GM21360 (cell line): ENCODE measurements at regions not wholly inside any gene's neighbourhood (a gene's known extent, or its start where the extent isn't known, plus 50 kb on each side); places are given as distances from the start of the nearest gene placed in this dataset.

ENCODE experiments used
- ATAC-seq: cut with Tn5 transposase; IDR thresholded peaks from one replicate; pipeline ENCODE4 v1.9.1; 2021; ENCODE audit warnings: mild to moderate bottlenecking, moderate library complexity; ENCODE audit not compliant: unreplicated experiment

DNA sequence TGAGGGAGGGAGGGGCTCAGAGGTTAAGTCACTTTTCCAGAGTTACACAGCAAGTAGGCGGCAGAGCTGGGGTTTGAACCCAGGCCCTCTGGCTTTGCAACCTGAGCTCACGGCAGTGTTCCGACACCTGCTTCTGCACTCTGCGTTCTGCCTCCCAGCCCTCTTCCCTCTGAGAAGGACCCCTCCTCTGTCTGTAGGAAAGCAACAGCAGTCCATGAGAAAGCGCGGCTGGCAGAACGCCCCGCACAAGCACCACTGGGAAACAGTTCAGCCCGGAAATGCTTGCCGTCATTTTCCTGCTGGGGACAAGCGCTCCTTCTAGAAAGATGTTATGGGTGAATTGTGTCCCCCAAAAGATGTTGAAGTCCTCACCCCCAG, 241.1 kb downstream of the NPHP4 start:
- no peak for ATAC-seq

DNA sequence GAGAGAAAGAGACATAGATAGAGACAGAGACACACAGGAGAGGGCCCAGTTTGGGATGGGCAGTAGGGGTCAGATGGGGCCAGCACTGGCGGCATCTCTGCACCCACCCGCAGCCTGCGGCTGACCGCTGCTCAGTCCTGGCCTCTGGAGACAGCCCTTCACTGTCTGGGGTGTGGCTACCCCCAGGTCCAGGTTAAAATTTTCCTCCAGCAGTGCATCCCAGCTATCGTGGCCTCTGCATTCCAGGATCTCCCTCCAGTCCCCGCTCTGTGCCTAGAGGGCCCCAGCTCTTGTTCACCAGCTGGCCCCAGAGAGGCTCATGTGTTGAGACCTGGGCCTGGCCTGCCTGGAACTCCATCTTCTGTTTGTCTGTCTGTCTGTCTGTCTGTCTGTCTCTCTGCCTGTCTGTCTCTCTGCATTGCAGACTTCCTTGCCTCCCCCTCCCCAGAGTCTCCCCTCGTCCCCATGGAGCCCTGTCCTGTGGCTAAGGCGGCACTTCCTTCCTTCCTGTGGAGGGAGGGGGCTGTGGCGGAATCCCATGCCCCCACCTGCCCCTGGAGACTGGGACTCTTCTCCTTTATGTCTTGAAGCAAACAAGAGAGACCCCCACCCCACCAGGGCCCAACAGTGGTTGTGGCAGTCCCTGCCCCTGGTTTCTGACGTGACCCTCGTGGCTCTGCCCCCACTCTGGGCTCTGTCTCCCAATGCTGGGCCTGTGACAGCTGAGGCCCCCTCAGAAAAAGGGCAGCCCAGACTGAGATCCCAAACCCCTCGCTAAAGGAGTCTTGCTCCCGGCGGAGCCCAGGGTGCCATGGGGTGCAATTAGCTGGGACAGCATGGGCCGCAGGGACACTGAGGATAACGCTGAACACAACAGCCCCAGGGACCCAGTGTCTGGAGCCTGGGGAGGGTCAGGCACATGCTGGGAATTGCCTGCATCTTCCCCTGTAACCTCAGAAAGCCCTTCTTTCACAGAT, 241.8 kb downstream of the NPHP4 start:
- ATAC-seq: no peak

DNA sequence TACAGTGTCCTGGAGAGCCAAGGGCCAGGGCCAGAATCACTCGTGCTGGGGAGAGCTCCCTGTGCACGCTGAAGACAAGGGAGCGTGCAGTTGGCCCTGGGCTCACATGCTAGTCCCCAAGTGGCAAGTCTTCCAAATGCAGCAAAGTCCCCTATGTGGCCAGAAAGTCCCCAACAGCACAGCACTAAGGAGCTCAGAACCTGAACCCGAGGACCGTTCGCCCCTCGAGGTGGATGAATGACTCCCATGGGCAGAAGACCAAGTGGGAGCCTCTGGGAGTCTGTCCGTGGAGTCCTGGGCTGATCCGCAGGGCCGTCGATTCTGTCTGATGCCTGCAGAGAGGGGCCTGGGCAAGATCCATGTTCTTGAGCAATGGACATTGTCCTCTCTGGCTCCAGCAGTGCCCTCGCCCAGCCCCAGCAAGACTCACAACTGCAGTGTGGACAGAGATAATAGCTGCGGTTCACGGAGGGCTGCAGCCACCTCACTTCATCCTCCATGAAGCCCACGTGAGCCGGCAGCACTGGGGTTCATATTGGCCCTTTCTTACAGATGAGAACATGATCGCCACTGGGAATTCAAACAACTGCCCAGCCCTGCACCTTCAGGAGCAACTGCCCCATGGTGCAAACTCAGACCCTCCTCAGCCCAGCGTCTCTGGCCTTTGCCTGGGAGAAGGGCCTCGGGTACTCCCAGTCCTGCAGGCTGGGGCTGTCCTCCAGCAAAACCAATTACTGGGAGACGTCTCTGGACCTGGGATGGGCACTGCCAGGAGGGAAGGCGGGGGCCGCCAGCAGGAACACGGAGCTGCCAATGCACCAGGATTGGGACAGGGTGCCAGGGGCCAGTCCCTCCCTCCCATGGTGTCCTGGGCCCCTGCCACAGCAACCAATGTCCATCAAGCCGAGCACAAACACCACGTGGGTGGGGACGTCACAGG, 243.7 kb downstream of the NPHP4 start:
- no peak for ATAC-seq

DNA sequence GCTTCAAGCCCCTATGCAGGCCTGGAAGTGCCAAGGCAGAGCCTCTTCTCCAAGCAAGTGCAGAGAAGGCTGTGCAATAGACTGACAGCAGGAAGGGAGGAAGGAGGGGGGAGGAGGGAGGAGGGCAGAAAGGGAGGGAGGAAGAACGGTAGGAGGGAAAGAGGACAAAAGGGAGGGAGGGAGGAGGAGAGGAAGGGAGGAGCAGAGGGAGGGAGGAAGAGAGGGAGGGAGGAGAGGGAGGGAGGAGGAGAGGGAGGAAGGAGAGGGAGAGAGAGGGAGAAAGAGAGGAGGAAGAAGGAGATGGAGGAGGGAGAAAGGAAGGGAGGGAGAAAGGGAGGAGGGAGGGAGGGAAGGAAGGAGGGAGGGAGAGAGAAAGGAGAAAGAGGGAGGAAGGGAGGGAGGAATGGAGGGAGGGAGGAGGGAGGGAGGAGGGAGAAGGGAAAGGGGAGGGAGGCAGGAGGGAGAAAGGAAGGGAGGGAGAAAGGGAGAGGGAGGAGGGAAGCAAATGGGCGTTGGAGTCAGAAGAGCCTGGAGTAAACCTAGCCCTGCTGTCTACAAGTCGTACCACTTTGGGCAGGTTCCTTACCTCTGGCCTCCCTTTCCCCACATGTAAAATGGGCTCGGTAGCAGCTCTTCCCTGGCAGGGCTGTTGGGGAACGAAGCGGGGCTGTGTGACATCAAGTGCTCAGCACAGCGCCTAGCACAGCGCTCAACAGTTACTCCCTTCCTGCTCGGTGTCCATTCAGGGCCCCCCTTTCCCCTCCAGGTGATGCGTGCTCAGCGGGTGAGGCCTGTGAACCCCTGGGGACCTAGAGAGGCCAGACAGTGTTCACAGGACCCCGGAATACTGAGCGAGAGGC, 244.6 kb downstream of the NPHP4 start:
- no peak for ATAC-seq

DNA sequence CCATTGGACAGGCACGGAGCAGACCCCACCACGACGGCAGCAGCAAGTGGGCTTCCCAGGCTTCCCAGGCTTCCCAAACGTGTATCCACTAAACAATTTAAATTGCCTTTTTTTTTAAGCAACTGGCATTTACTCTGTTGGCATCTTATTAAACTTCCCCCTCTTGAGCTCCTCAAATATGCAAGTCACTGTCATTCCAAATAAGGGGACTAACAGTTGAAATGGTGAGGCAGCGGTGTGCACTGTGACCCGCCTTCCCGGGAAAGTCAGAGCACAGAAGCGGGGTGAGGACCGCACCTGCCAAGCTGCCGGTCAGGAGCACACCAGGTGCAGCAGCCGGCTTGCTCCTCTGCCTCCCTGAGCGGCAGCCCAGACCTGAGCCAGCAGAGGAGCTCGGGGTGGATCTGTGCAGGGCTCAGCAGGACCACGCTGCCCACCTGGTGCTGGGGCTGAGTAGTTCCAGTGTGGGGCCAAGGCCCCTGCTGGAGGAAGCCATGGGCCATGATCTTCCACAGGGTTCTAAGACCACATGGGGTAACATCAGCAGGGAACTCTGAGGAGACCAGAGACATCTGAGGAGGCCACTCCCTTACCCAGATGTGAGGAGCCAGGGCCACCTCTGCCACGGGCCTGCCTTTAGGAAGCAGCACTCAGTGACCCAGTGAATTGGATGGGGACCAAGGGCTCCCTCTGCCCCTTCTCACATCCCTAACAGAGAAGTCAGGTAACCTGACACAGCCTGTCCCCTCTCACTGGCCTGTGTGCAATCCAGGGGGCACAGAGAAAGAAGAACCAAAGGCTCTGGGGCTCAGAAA, 245.4 kb downstream of the NPHP4 start:
- ATAC-seq: no peak

DNA sequence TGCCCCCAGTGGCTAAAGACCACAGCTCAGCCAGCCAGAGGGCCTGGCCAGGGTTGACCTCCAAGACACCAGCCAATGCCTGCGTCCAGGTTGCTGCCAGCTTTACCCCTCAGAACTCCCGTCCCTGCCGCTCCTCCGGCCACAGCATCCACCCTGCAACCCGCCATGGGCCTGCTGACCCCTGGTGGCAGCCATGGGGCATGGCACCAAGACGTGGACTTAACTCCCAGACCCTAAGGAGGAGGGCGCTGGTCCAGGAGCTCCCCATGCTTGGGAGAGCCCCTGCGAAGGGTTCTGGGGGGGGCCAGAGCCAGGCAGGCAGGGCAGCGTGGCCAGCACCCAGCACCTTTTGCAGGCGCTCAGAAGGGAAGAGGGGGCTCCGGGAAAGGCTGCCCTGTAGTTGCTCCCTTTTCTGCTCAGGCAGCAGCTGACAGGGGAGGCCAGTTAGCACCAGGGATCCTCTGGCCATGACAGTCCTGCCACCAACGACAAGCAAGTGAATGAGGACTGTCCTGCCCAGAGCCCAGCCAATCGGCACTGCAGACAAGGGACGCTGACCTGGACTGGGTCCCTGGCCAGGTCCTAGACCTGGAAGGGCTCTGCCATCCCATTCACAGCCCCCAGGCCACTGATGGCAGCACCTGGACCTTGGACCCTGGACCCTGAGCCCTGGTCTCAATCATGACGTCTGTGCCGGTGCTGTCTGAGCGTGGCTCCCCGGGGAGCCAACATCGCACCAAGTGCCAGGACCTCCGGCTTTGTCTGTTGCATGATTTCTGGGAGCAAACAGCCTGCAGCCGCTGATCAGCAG, 246.2 kb downstream of the NPHP4 start:
- peak; percentile 76 for ATAC-seq

DNA sequence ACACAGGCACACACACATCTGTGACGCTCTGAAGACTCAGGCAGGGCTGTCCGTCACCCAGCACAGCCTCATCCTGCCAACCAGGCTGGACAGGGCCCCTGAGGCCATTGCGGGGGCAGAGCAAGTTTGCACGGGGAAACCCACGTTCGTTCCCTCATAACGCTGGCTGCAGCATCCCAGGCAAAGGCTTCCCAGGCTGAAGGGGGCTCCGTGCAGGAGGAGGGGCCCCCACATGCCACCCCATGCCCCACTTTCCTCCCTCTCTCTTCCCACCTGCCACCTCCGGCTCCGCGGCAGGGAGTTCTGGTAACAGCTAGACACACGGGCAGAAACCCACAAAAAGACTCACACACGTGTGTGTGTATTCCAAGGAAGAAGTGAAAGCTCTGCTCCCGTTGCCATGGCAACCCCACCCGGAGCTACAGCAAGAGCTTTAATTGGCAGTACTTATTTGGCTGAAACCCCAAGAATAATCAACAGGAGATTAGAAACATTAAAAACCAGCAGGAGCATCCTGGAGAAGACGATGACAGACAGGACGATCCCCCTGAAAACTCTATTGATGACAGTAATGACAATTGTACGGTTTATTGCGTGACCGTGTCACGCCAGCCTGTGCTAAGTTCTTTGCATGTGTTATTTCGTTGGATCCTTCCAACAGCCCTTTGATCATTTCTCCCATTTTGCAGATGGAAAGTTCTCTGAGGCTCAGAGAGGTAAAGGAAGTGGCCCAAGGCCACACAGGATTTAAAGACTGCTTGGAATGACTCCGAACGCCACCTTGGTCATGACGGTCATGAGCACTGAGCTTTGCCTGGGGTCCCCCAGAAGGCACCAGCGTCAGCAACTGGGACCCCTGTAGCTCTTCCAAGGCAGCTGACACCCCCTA, 247.1 kb downstream of the NPHP4 start:
- ATAC-seq: no peak

DNA sequence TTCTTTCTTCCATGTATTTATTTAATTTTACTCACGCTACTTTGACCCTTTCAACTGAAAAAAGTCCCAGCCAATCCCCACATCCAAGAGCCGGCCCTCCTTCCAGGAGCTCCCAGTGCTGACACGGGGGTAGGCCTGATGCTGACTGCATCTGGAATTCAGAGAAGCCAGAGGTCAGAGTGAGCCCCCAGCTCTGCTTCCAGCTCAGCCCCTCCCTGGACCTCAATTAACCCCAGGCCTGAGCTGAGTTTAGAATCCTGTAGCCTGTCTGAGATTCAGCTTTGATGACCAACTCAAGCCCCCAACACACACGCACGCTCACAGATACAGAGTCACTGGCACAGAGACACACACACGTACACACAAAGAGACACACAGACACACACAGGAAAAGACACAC, 247.9 kb downstream of the NPHP4 start:
- no peak for ATAC-seq

DNA sequence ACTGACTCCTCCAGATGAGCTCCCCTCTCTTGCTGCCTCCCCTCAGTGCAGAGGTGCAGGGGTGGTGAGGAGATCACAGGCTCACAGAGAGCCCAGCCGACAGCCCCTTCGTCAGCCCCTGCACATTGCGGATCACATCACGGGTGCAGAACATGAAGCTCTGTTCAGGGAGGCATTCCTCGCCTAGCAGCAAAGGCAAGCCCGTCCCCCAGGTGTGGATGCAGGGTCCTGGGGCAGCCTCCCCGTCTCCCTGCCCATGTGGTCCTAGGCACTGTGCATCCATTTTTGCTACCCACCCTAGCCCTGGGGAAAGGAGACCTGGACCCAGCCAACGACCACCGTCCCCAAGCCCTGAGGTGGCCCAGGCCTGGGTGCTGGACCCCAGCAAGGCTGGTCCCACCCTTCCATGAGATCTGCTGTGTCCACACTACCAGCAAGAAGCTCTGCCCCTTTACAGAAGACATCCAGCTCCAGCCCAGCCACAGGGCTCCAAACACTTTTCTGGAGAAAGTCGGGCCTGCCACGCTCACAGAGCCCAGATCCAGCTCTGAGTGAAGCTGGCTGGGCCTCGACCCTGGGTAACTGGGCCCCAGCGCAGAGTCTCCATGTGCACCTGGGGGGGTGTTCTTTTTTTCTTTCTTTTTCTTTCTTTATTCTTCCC, 248.7 kb downstream of the NPHP4 start:
- ATAC-seq: no peak

DNA sequence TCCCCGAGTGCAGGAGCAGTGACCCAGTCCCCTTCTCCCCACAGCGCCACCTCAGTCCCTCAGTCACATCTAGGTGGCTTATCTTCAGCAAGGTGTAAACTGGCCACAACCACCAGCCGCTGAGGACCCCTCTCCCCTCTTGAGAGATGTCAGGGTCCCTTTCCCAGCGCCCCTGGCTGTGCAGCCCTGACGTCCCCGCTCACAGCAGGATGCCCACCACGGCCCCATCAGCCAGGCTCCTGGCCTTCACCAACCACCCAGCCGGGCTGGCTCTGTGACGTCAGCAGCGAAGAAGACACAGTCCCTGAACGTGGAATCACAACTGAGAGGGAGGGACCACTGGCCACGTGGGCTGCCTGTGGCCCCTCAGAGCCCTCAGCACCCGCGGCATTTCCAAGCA, 249.4 kb downstream of the NPHP4 start:
- ATAC-seq: no peak

DNA sequence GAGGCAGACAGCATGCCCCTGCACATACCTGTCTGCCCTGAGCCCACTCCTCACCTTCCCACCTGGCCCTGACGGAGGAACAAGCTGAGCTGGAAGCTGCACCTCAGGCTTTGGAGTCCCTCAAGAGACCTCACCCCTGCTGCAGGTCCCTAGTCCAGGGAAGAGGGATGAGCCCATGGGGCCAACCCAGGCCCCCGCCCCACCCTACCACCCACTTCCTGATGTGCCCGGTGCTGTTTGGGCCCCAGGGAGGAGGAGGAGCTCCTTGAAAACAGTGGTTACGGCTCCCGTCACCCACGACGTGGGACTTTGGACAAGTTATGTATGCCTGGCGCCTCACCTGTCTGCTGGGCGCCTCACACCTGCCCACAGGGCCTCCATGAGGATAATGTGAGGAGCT, 250.2 kb downstream of the NPHP4 start:
- ATAC-seq: no peak

DNA sequence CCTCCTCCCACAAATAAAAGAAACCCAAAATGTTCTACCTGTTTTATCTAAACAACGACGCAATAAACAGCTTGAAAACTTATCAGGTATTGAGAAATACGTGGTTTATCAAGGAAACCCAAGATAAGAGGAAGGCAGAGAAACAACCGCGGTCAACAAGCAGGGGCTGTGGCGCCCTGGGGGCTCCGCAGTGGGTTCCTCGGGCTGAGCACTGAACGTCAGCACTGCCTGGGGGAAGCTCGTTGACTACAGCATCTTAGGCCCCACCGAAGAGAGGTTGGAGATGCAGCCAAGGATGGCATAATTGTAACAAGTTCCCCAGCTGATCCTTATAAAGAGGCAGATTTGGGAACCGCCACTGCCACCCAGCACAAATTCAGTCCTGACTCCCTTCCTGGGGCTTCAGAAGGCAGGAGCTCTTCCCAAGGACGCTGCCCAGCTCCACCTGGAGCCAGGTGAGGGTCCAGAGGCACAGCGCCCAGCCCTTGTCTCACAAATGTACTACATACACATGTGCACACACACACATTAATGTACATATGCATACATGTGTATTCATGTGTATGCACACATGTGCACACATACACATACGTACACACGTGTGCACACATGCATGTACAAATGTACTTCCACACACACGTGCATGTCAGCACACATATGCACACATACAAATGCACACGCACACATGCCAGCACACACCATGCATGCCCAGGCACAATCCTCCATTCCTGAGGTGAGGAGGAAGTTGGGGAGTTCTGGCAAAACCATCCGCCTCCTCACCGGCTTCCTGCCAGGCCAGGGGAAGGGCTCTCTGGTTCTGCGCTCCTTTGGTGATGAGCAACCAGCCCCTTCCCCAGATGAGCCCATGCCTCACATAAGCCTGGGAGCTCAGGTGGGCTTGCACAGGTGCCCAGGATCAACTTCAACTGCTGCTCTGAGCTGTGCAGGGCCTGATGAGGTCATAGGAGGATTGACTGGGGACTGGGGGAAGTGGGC, 251.1 kb downstream of the NPHP4 start:
- no peak for ATAC-seq

DNA sequence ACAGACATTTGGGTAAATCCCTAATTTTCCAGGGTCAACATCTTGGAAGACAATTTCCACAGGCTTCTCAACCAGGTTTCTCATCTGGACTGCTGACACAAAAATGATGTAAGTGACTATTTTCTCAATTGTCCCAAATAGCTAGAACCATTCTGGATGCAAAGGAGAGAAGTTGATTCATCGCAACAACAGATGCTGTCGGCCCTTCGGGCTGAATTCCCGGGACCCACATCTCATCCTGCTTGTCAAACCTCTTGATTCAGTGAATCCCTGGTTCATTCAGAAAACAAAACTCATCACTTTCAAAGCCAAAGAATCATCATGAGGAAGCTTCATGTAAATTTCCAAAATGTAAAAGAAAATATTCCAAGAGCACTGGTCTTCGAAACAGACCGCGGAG, 251.8 kb downstream of the NPHP4 start:
- no peak for ATAC-seq

DNA sequence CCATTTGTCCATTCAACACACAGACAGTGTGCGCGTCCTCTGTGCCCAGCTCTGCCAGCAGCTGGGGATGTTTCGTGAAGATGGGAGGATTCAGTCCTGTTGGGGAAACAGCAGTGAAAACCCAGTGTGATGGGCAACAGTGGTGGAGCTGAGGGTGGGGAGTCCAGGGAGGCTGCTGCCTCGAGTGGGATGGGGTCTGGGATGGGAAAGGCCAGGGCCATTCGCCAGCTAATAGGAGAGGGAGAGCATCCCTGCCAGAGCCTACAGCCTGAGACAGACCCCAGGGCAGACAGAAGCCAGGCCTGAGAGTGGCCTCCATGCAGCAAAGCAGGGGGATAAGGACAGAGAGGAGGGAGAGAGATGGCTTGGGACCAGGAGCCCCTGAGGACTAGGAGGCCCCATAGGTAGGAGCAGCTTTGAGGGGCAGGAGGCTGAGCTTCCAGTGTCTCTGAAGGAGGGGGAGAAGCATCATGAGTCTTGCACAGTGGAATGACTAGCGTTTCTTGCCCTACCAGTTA, 252.6 kb downstream of the NPHP4 start:
- ATAC-seq: no peak

DNA sequence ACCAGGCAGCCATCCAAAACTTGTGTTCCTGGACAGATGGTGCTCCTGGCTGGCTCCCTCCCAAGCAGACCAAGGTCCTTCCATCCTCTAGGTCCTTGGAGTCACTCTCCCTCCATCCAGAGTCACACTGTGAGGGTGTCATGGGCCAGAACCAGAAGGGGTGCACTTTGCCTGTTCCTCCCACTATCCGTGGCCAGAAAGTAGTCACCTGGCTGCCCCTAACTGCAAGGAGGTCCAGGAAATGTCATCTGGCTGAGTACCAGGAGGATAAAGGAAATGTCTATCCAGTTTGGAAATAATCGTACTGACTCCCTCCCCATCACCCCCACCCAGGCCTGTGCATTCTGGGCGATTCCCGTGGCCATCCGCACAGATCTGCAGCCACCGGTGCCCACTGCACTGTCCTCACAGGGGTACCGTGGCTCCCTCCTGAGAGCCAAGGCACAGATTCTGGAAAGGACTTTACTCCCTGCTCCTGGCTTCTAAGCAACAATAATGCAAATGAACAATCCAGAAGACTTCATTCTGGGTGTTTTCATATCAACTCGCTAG, 253.2 kb downstream of the NPHP4 start:
- ATAC-seq: no peak

DNA sequence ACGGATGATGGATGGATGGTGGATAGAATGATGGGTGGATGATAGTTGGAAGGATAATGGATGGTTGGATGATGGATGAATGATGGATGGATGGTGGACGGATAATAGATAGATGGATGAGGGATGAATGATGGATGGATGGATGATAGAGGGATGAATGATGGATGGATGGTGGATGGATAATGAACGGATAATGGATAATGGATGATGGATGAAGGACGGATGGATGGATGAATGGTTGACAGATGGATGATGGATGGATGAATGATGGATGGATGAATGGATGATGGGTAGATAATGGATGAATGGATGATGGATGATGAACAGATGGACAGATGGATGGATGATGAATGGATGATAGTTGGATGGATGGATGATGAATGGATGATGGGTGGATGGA, 255.1 kb downstream of the NPHP4 start:
- no peak for ATAC-seq
